Loucy (cell line): ENCODE measurements at regions not wholly inside any gene's neighbourhood (a gene's known extent, or its start where the extent isn't known, plus 50 kb on each side); places are given as distances from the start of the nearest gene placed in this dataset.
A peak's percentile ranks its signal among the peaks of the same experiment; 100 is the strongest.

Experiments
- H2AFZ ChIP-seq: fragments of 200-600 bp; sonication (generic); 2 replicates; pipeline ENCODE4 v1.6.0; 2016; ENCODE audit warnings: antibody characterized with exemption, mild to moderate bottlenecking, low read length, moderate library complexity
- H3F3A ChIP-seq: fragments of 200-600 bp; 2 replicates; pipeline ENCODE4 v1.6.0; 2016; ENCODE audit warnings: antibody characterized with exemption, low read depth, mild to moderate bottlenecking
- H3K27me3 ChIP-seq: fragments of 200-600 bp; sonication (generic); 2 replicates; pipeline ENCODE4 v1.6.1; 2014; ENCODE audit warnings: low read length, mild to moderate bottlenecking; ENCODE audit not compliant: insufficient read depth, poor library complexity, severe bottlenecking
- H3K36me3 ChIP-seq: fragments of 200-600 bp; sonication (generic); 2 replicates; pipeline ENCODE4 v1.6.1; 2016; ENCODE audit warnings: low read length; ENCODE audit not compliant: insufficient read depth
- H3K4me1 ChIP-seq: fragments of 200-600 bp; sonication (generic); 2 replicates; pipeline ENCODE4 v1.5.1; 2014; ENCODE audit warnings: low read length, mild to moderate bottlenecking; ENCODE audit not compliant: insufficient read depth, poor library complexity, severe bottlenecking
- H3K4me2 ChIP-seq: fragments of 200-600 bp; sonication (generic); 2 replicates; pipeline ENCODE4 v1.6.0; 2014; ENCODE audit warnings: antibody characterized with exemption, low read length, low read depth, mild to moderate bottlenecking; ENCODE audit not compliant: poor library complexity, severe bottlenecking
- H3K4me3 ChIP-seq: fragments of 200-600 bp; sonication (generic); 2 replicates; pipeline ENCODE4 v1.5.1; 2014; ENCODE audit warnings: low read length, mild to moderate bottlenecking, mixed read lengths; ENCODE audit not compliant: poor library complexity, severe bottlenecking
- H3K79me2 ChIP-seq: fragments of 200-600 bp; sonication (generic); 2 replicates; pipeline ENCODE4 v1.6.1; 2014; ENCODE audit warnings: low read length; ENCODE audit not compliant: insufficient read depth
- H3K9ac ChIP-seq: fragments of 200-600 bp; sonication (generic); 2 replicates; pipeline ENCODE4 v1.6.0; 2014; ENCODE audit warnings: mild to moderate bottlenecking, low read depth, low read length, moderate library complexity; ENCODE audit not compliant: poor library complexity, severe bottlenecking
- H3K9me2 ChIP-seq: fragments of 200-600 bp; sonication (generic); replicated peaks from 2 replicates; pipeline ENCODE4 v1.6.1; 2016; ENCODE audit warnings: low read depth, low read length, mixed read lengths
- H3K9me3 ChIP-seq: fragments of 200-600 bp; sonication (generic); 2 replicates; pipeline ENCODE4 v1.6.1; 2014; ENCODE audit warnings: mild to moderate bottlenecking, antibody characterized with exemption, low read length, low read depth; ENCODE audit not compliant: insufficient read depth
- H4K20me1 ChIP-seq: fragments of 200-600 bp; sonication (generic); 2 replicates; pipeline ENCODE4 v1.6.0; 2014; ENCODE audit warnings: antibody characterized with exemption, low read length, mild to moderate bottlenecking; ENCODE audit not compliant: insufficient read depth, poor library complexity, severe bottlenecking
- EZH2phosphoT487 ChIP-seq: fragments of 200-600 bp; IDR thresholded peaks from 2 replicates; pipeline ENCODE4 v1.6.1; 2018; ENCODE audit warnings: antibody characterized with exemption, mild to moderate bottlenecking, moderate library complexity, borderline replicate concordance
- TF ChIP-seq, protein P1 (sequence below): fragments of 200-600 bp; sonication (generic); conservative IDR thresholded peaks from 2 replicates; pipeline ENCODE4 v1.5.1; 2014; ENCODE audit warnings: mild to moderate bottlenecking, antibody characterized with exemption, low read length

DNA sequence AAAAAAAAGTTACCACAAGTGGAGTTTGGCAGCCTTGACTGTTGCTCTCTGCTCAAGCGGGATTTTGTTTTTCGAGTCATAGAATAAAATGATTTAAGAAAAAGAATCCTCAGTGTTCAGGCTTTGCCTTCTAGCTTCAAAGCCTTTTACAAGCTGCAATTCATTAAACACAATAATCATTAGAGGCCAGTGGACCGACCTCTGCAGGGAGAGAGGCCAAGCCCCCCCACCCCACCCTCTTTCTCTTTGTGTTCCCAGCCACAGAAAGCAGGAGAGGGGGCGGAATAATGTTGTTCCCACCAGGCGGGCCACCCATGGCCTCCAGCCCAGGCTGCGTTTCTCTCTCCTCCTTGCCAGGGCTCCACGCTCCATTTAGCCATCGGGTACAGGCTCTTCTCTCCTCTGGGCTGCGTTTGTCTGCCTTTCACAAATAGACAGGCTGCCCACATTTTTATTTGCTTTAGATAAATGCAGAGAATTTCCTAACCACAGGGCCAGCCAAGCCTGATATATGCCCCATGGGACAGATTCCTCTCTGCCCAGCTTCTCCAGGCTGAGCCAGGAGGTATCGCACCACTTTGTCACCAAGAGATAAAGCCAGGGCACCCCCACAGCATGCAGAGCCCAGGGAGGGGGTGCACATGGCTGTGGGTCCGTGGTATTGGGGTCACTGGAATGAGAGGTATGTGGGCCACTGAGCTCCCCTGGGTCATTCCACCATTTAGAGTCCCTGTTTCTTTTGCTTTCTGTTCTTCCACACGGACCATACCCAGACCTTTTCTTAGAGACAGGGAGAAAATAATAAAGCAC lies 318.8 kb downstream of the PIK3R1 start:
- Histone ChIP-seq H3F3A (no peaks in the 10 kb centered on the region), H3K9ac (peak overlapping the region; percentile 6), H4K20me1 (no peaks in the 10 kb centered on the region), H3K79me2 (no peaks in the 10 kb centered on the region), H3K9me3 (no peaks in the 10 kb centered on the region), H2AFZ (no peak overlapping the region), H3K9me2 (no peaks in the 10 kb centered on the region), H3K4me2 (peak overlapping the region; percentile 59), H3K4me1 (peaks cover 29% of the 10 kb centered on the region), H3K36me3 (no peaks in the 10 kb centered on the region), H3K4me3 (peak overlapping the region; percentile 36), H3K27me3 (no peaks in the 10 kb centered on the region)
- TF ChIP-seq, protein P1, sequence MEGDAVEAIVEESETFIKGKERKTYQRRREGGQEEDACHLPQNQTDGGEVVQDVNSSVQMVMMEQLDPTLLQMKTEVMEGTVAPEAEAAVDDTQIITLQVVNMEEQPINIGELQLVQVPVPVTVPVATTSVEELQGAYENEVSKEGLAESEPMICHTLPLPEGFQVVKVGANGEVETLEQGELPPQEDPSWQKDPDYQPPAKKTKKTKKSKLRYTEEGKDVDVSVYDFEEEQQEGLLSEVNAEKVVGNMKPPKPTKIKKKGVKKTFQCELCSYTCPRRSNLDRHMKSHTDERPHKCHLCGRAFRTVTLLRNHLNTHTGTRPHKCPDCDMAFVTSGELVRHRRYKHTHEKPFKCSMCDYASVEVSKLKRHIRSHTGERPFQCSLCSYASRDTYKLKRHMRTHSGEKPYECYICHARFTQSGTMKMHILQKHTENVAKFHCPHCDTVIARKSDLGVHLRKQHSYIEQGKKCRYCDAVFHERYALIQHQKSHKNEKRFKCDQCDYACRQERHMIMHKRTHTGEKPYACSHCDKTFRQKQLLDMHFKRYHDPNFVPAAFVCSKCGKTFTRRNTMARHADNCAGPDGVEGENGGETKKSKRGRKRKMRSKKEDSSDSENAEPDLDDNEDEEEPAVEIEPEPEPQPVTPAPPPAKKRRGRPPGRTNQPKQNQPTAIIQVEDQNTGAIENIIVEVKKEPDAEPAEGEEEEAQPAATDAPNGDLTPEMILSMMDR: no peak
- TF ChIP-seq EZH2phosphoT487: no peak

DNA sequence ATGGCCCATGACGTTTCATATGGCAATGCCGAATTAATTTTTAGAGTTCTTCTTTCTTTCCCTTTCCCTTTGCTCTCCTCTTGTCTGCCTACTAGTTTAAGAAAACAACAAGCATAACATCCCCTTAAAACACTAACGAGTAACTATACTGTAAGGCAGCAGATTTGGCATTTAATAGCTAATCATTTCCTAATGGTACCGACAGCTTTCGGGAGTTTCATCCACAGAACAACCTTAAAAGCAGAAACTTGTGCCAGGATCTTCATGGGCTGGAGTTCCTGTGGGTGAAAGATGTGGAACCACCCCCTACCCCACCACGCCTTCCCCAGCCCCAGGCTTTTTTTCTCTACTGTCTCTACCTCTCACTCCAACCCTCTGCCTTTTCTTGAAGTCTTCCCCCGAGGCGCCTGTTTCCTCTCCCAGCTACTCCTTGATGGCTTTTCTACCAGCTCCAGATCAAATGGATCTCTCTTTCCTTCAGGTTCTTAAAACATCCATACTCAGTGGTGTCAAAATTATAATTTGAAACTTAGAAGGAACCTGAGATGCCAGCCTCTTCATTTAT lies 319.5 kb downstream of the PIK3R1 start:
- H2AFZ ChIP-seq: no peak overlapping the region
- peaks cover 29% of the 10 kb centered on the region for H3K4me1 ChIP-seq
- H3K9ac ChIP-seq: no peak overlapping the region
- no peaks in the 10 kb centered on the region for H3F3A ChIP-seq
- H4K20me1 ChIP-seq: no peaks in the 10 kb centered on the region
- no peaks in the 10 kb centered on the region for H3K79me2 ChIP-seq
- TF ChIP-seq, protein P1: no peak
- no peak for TF ChIP-seq EZH2phosphoT487
- H3K9me3 ChIP-seq: no peaks in the 10 kb centered on the region
- H3K9me2 ChIP-seq: no peaks in the 10 kb centered on the region
- H3K27me3 ChIP-seq: no peaks in the 10 kb centered on the region
- peak overlapping the region; percentile 59 for H3K4me2 ChIP-seq
- peak overlapping the region; percentile 36 for H3K4me3 ChIP-seq
- no peaks in the 10 kb centered on the region for H3K36me3 ChIP-seq

DNA sequence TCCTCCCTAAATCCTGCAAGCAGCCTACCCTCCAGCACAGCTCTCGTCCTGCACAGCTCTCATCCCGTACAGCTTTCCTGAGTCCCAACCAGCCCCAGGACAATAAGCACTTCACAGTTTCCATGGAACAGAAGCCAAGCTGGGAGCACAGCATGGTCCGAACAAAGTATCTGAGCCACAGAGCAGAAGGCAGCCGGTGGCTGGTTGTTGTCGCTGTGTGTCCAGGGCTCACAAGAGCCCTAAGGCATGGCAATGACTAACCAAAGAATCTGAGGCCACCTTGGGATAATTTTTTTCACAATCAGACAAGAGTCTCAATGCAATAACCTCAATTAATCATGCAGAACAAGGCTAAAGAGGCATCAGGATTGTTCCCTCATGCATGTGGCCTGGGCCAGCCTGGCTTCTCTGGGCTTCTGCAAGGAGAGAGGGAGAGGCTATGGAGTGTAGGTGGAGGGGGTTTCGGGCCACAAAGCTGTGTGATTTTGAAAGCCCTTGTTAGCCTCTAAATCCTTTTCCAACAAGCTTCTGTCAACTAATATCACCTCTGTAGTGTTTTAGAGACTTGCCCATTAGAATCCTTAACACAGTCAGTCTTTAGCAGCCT lies 323.4 kb downstream of the PIK3R1 start:
- H3K4me2 ChIP-seq: no peak overlapping the region
- H3K9me3 ChIP-seq: no peaks in the 10 kb centered on the region
- no peak for TF ChIP-seq EZH2phosphoT487
- TF ChIP-seq, protein P1: no peak
- no peaks in the 10 kb centered on the region for H3K9me2 ChIP-seq
- peaks cover 18% of the 10 kb centered on the region for H3K4me1 ChIP-seq
- no peaks in the 10 kb centered on the region for H3K36me3 ChIP-seq
- H3K79me2 ChIP-seq: no peaks in the 10 kb centered on the region
- no peaks in the 10 kb centered on the region for H3K27me3 ChIP-seq
- H4K20me1 ChIP-seq: no peaks in the 10 kb centered on the region
- no peaks in the 10 kb centered on the region for H3F3A ChIP-seq
- H3K4me3 ChIP-seq: no peak overlapping the region
- no peak overlapping the region for H2AFZ ChIP-seq
- H3K9ac ChIP-seq: no peak overlapping the region
